IMR-90 (cell line): ENCODE measurements at regions not wholly inside any gene's neighbourhood (a gene's known extent, or its start where the extent isn't known, plus 50 kb on each side); places are given as distances from the start of the nearest gene placed in this dataset.

ENCODE experiments used
- RCOR1 ChIP-seq: IDR thresholded peaks from 2 replicates; pipeline ENCODE4 v1.6.1; 2012; ENCODE audit warnings: mild to moderate bottlenecking, low read length, improper control_type of control experiment; ENCODE audit not compliant: insufficient replicate concordance
- RFX5 ChIP-seq: IDR thresholded peaks from 2 replicates; pipeline ENCODE4 v1.8.0; 2012; ENCODE audit warnings: low read depth, mild to moderate bottlenecking, low read length, moderate library complexity
- TF ChIP-seq, protein P1 (sequence below): conservative IDR thresholded peaks from 2 replicates; pipeline ENCODE4 v1.5.1; 2012; ENCODE audit warnings: mild to moderate bottlenecking, low read depth, low read length, improper control_type of control experiment

DNA sequence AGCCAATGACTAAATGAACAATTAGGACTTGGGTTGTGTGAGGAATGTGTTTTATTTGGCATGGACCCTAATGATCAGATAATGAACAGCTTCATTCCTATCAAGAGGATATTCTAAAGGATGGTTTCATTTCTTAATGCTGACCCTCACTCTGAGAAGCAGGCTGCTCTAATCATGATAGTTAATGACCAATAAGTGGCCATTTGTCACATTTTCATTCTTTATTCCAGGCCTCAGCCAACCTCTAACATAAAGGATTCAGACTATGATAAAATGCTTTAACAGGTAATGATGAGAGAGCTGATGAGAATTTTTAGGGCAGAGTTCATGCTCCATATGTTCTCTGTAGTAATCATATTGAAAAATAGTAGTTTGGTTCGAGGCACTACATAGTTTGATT, 301.5 kb upstream of the ARRDC3 start:
- TF ChIP-seq, protein P1, sequence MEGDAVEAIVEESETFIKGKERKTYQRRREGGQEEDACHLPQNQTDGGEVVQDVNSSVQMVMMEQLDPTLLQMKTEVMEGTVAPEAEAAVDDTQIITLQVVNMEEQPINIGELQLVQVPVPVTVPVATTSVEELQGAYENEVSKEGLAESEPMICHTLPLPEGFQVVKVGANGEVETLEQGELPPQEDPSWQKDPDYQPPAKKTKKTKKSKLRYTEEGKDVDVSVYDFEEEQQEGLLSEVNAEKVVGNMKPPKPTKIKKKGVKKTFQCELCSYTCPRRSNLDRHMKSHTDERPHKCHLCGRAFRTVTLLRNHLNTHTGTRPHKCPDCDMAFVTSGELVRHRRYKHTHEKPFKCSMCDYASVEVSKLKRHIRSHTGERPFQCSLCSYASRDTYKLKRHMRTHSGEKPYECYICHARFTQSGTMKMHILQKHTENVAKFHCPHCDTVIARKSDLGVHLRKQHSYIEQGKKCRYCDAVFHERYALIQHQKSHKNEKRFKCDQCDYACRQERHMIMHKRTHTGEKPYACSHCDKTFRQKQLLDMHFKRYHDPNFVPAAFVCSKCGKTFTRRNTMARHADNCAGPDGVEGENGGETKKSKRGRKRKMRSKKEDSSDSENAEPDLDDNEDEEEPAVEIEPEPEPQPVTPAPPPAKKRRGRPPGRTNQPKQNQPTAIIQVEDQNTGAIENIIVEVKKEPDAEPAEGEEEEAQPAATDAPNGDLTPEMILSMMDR, result no peak
- TF ChIP-seq RCOR1, result no peak
- TF ChIP-seq RFX5, result no peak
